HL-60 (cell line): ENCODE measurements at regions not wholly inside any gene's neighbourhood (a gene's known extent, or its start where the extent isn't known, plus 50 kb on each side); places are given as distances from the start of the nearest gene placed in this dataset.

Experiments used
- CTCF ChIP-seq: IDR thresholded peaks from one replicate; pipeline ENCODE4 v1.5.1; 2011; ENCODE audit warnings: low read length, control low read depth, inconsistent platforms; ENCODE audit not compliant: insufficient read depth
- GABPA ChIP-seq: IDR thresholded peaks from 2 replicates; pipeline ENCODE4 v1.6.1; 2012; ENCODE audit warnings: low read depth
- POLR2AphosphoS5 ChIP-seq: IDR thresholded peaks from 2 replicates; pipeline ENCODE4 v1.6.1; 2012; ENCODE audit warnings: low read depth
- REST ChIP-seq: IDR thresholded peaks from 2 replicates; pipeline ENCODE4 v1.6.1; 2012; ENCODE audit warnings: low read depth; ENCODE audit not compliant: insufficient replicate concordance

- TF ChIP-seq CTCF = no peak
- TF ChIP-seq REST = no peak
- no peak for TF ChIP-seq POLR2AphosphoS5
- TF ChIP-seq GABPA = 0 out of 2 replicates have a peak, but pooled peaks have one; percentile 12
These were observed 173.5 kb upstream of the C1QTNF7 start for GRCh38 chr4:15254236-15254880.
